ENCODE measurements at regions not wholly inside any gene's neighbourhood (a gene's known extent, or its start where the extent isn't known, plus 50 kb on each side); places are given as distances from the start of the nearest gene placed in this dataset.
"Not testable (repeated sequence)": the region's sequence is repeated elsewhere in the genome, so short reads cannot be mapped to it uniquely, and the experiment has no call there.

DNA sequence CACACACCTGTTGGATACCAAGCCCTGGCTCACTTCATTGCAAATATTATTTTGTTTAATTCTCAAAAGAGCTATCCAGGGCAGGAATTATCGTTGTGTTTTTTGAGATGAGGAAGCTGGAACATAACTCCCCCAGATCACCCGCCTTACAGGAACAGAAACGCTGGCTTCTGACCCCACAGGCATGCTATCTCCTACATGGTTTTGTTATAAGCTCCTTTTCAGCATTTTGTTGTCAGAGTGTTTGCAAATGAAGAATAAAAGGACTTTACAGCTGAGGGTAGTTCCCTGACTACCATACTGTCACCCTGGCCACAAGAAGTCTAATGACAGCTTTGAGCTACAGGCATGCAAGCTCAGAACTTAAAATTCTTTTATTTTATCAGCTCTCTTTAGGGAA lies 62.0 kb upstream of the MRPS9 start:
- DNase-seq (ENCODE audit: low read depth), result no peak
- no peak overlapping the region for H3K4me3 ChIP-seq (ENCODE audit: low read length)
- TF ChIP-seq, protein P1, sequence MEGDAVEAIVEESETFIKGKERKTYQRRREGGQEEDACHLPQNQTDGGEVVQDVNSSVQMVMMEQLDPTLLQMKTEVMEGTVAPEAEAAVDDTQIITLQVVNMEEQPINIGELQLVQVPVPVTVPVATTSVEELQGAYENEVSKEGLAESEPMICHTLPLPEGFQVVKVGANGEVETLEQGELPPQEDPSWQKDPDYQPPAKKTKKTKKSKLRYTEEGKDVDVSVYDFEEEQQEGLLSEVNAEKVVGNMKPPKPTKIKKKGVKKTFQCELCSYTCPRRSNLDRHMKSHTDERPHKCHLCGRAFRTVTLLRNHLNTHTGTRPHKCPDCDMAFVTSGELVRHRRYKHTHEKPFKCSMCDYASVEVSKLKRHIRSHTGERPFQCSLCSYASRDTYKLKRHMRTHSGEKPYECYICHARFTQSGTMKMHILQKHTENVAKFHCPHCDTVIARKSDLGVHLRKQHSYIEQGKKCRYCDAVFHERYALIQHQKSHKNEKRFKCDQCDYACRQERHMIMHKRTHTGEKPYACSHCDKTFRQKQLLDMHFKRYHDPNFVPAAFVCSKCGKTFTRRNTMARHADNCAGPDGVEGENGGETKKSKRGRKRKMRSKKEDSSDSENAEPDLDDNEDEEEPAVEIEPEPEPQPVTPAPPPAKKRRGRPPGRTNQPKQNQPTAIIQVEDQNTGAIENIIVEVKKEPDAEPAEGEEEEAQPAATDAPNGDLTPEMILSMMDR (IDR thresholded peaks at IDR 0.05; ENCODE audit: insufficient read depth, low read depth, low read length, missing control alignments), result no peak

DNA sequence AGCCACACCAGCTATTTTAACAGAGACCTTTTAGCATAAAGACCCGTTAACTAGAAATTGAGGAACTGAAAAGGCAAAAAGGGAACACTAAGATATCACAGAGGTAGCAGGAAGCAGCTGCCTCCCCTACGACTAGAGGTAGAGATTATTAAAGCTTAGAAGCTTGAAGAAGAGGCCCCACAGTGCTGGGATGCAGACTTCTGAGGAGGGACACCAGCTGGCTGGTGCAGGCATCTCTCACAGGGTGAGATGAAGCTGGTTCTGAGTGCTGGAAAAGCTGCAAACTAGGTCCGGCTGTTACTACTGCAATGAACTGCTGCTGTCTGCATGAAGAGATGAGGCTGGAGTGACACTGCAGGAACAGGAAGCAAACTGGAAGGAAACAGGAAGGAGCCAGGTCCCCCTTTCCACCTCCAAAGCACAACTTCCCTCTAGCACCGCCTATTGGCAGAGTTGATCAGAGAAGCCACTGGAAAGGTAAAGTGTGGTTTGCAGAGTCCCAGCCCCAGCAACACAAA lies 61.2 kb upstream of the MRPS9 start:
- no peak for DNase-seq (ENCODE audit: low read depth)
- H3K4me3 ChIP-seq (ENCODE audit: low read length), result no peak overlapping the region
- TF ChIP-seq, protein P1 (IDR thresholded peaks at IDR 0.05; ENCODE audit: insufficient read depth, low read depth, low read length, missing control alignments), result no peak

DNA sequence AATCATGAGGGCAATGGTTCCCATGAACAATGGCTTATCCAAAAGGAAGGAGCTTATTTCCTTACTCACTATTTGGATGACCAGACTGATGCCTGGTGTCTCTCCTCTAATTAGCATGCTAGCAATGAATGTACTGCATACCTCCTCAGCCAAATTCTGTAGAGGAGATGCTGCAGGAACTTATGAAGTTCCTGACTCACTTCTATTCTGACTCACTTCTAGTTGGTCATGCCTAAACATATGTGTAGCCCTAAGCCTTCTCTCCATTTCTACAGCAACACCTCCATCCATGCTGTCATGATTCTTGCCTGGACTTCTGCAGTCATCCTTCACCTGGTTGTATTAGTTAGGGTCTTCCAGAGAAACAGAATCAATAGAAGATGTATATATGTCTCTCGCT lies 59.9 kb upstream of the MRPS9 start:
- peak; percentile 55 for DNase-seq (ENCODE audit: low read depth)
- TF ChIP-seq, protein P1 (IDR thresholded peaks at IDR 0.05; ENCODE audit: insufficient read depth, low read depth, low read length, missing control alignments), result no peak

DNA sequence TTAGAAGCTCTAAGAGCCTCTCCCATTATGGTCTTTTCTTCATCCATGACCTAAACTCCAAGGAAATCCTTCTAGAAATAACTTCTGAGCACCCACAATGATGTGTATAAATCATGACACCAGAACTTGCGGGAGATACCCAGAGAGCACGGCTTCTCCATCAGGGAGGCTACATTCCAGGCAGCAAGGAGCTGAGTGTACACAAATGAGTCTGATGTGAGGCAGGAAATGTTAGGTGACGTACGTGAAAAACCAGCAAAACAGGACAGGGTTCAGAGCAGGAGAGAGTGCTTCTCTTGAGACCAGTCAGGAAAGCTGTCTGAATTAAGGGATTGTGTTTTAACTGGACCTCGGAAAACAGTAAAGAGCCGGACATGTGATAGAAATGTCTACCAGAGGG lies 58.1 kb upstream of the MRPS9 start:
- peak; percentile 67 for DNase-seq (ENCODE audit: low read depth)
- H3K4me3 ChIP-seq (ENCODE audit: low read length), result not testable (repeated sequence)

More for the DNA sequence above, 59.9 kb upstream of the MRPS9 start:
- no peak overlapping the region for H3K4me3 ChIP-seq (ENCODE audit: low read length)

DNA sequence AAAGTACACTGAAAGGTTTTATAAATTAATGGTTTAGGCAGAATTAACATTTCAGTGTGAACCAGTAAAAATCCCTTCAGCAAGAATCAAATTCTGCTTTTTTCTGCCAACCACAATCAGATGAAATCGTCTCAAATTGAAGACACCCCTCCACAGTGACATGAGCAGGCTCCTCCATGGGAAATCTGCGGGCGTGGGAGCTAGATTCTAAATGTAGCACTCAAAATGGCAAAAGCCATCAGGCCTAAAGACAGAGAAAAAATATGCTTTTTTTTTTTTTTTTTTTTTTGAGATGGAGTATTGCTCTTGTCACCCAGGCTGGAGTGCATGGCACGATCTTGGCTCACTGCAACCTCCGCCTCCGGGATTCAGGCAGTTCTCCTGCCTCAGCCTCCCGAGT lies 55.8 kb upstream of the MRPS9 start:
- H3K4me3 ChIP-seq (ENCODE audit: low read length), result no peak overlapping the region
- TF ChIP-seq, protein P1 (IDR thresholded peaks at IDR 0.05; ENCODE audit: insufficient read depth, low read depth, low read length, missing control alignments), result no peak
- DNase-seq (ENCODE audit: low read depth), result no peak
